Panc1 (cell line): ENCODE measurements at regions not wholly inside any gene's neighbourhood (a gene's known extent, or its start where the extent isn't known, plus 50 kb on each side); places are given as distances from the start of the nearest gene placed in this dataset.

ENCODE experiments used
- ATAC-seq: fragments of 200-7000 bp; cut with Tn5 transposase; 2 replicates; pipeline ENCODE4 v1.9.1; 2020; ENCODE audit warnings: mild to moderate bottlenecking, moderate library complexity
- BruUV-seq: library from RNA; stranded (reverse); fragments of 400-500 nt; replicated peaks from 2 replicates; lab custom pipeline; 2021; lab: Mats Ljungman, UMichigan
- CTCF ChIA-PET: fragments of 300-600 bp; sonication (Branson Sonifier 250); formaldehyde crosslinking; loops from one replicate; lab custom pipeline; 2022; ENCODE audit warnings: antibody characterized with exemption; lab: Charles Lee
- POLR2A ChIA-PET: fragments of 300-600 bp; sonication (Branson Sonifier 250); formaldehyde crosslinking; loops from one replicate; lab custom pipeline; 2022; ENCODE audit warnings: antibody characterized with exemption; lab: Charles Lee
- DNase-seq: peaks from one replicate; pipeline ENCODE4 v3.0.0-alpha.2; 2010; ENCODE audit warnings: low read depth, low spot score
- H3K27ac ChIP-seq: 2 replicates; pipeline ENCODE4 v1.5.1; 2011; ENCODE audit warnings: mild to moderate bottlenecking, low read length, inconsistent platforms
- H3K27me3 ChIP-seq: fragments of 200-500 bp; sonication (Bioruptor generic); 2 replicates; pipeline ENCODE4 v1.6.0; 2014; ENCODE audit warnings: low read length, inconsistent platforms; ENCODE audit not compliant: control insufficient read depth, insufficient read depth
- H3K36me3 ChIP-seq: fragments of 200-500 bp; sonication (Bioruptor generic); 2 replicates; pipeline ENCODE4 v1.5.1; 2014; ENCODE audit warnings: inconsistent platforms, mild to moderate bottlenecking, low read length, moderate library complexity; ENCODE audit not compliant: control insufficient read depth, insufficient read depth
- H3K4me1 ChIP-seq: 2 replicates; pipeline ENCODE4 v1.5.1; 2011; ENCODE audit warnings: inconsistent platforms, mild to moderate bottlenecking, low read length, moderate library complexity; ENCODE audit not compliant: control insufficient read depth, insufficient read depth
- H3K4me3 ChIP-seq, 2 experiments: 2 replicates each; pipeline ENCODE4 v1.5.1; 2011 to 2012; ENCODE audit warnings: low read depth in 2 of 2, low read length in 2 of 2, mild to moderate bottlenecking in 2 of 2, inconsistent platforms in 1 of 2, moderate library complexity in 1 of 2
- H3K9me3 ChIP-seq: fragments of 200-500 bp; sonication (Bioruptor generic); 2 replicates; pipeline ENCODE4 v1.5.1; 2014; ENCODE audit warnings: low read depth, mild to moderate bottlenecking, inconsistent platforms, low read length, moderate library complexity; ENCODE audit not compliant: control insufficient read depth, insufficient read depth
- CTCF ChIP-seq: fragments of 450-650 bp; IDR thresholded peaks from 2 replicates; pipeline ENCODE4 v1.5.1; 2017; ENCODE audit warnings: mild to moderate bottlenecking
- POLR2AphosphoS5 ChIP-seq: IDR thresholded peaks from 2 replicates; pipeline ENCODE4 v1.6.1; 2012; ENCODE audit warnings: mild to moderate bottlenecking, low read depth, low read length, moderate library complexity
- REST ChIP-seq, 2 experiments: IDR thresholded peaks; 2 replicates each; pipeline ENCODE4 v1.6.1; 2011 to 2012; ENCODE audit warnings: low read depth in 2 of 2, control low read depth in 1 of 2, low read length in 1 of 2, mild to moderate bottlenecking in 1 of 2, moderate library complexity in 1 of 2; ENCODE audit not compliant: insufficient read depth in 1 of 2
- SIN3A ChIP-seq: IDR thresholded peaks from 2 replicates; pipeline ENCODE4 v1.6.1; 2012; ENCODE audit warnings: low read depth, mild to moderate bottlenecking, low read length, moderate library complexity, borderline replicate concordance; ENCODE audit not compliant: insufficient read depth
- TCF7L2 ChIP-seq: IDR thresholded peaks from 2 replicates; pipeline ENCODE4 v1.6.1; 2011; ENCODE audit warnings: mild to moderate bottlenecking, low read depth, low read length, inconsistent platforms
- in situ Hi-C: cut with HindIII; loops from 2 replicates; pipeline ENCODE4 v1.10.0; 2016; ENCODE audit warnings: low sequenced_read_pairs, low pct_unique_long_range_greater_than_20kb
- intact Hi-C: fragments of 100-400 bp; cut with micrococcal nuclease; formaldehyde crosslinking; loops from one replicate; pipeline ENCODE4 v1.10.0; 2022; ENCODE audit not compliant: unreplicated experiment

DNA sequence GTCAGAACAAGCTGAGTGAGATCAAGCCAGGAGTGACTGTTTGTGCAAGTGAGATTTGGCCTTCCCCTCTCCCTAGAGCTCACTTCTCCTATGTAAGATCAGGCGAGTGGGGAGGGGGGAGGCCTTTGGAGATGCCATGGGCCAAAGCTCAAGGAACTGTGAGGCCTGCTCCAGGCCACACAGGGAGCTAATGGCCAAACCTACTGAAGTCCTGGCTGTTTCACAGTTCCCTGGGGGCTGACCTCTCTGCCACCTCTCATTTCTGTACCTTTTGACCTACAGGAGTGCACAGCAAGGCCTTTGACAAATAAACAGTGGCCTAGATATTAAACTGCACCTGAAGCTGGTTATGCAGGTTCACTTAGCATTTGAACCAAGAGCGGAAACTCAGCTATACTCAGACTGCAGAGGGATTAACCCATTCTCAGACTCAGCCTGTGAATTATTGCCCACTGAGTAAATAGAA lies 235.0 kb upstream of the NT5C1B start:
- no TSS peak for BruUV-seq

DNA sequence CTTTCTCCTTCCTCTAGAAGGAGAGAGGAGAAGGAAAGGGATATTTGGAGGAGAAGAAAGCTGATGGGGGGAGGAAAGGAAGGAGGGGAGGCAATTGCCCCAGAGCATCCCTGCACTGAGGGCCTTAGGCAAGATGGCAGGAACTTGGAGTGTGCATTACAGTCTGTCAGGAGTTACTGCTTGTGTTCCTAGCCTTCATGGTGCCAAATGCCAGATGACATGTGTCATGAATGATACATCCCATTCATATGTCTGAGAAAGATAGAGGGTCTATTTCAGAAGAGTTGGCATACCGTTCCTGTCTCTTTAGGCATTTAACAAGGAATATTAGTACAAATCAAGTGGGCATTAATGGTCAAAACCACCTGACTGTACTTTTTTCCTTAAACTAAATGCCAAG lies 232.1 kb upstream of the NT5C1B start:
- H3K9me3 ChIP-seq: no peaks in the 10 kb centered on the region
- H3K27ac ChIP-seq: no peak overlapping the region
- in situ Hi-C loops: no loop called here
- POLR2A ChIA-PET: no interaction called here
- no peaks in the 10 kb centered on the region for H3K4me1 ChIP-seq
- no peaks in the 10 kb centered on the region for H3K27me3 ChIP-seq
- DNase-seq (no peak), ATAC-seq (no peak)
- no peak overlapping the region for H3K4me3 ChIP-seq
- intact Hi-C loops: no loop called here
- H3K36me3 ChIP-seq: no peaks in the 10 kb centered on the region
- no peak for TF ChIP-seq REST (IDR thresholded peaks at IDR 0.05; ENCODE audit: insufficient read depth in 1 of 2, low read depth in 2 of 2, low read length in 1 of 2)
- no peak for TF ChIP-seq CTCF
- no peak for TF ChIP-seq TCF7L2
- no peak for TF ChIP-seq SIN3A
- no peak for TF ChIP-seq POLR2AphosphoS5
- no TSS peak for BruUV-seq
- CTCF ChIA-PET: no interaction called here

More for the DNA sequence above, 235.0 kb upstream of the NT5C1B start:
- no peak overlapping the region for H3K4me3 ChIP-seq
- no peaks in the 10 kb centered on the region for H3K27me3 ChIP-seq
- TF ChIP-seq SIN3A (no peak), REST (IDR thresholded peaks at IDR 0.05; ENCODE audit: insufficient read depth in 1 of 2, low read depth in 2 of 2, low read length in 1 of 2) (no peak), CTCF (no peak), TCF7L2 (no peak), POLR2AphosphoS5 (no peak)
- H3K27ac ChIP-seq: no peak overlapping the region
- DNase-seq (no peak), ATAC-seq (no peak)
- H3K36me3 ChIP-seq: no peaks in the 10 kb centered on the region
- no peaks in the 10 kb centered on the region for H3K4me1 ChIP-seq
- ChIA-PET CTCF (no interaction called here), POLR2A (no interaction called here)
- no peaks in the 10 kb centered on the region for H3K9me3 ChIP-seq
- in situ Hi-C loops (no loop called here), intact Hi-C loops (no loop called here)
